Bronchial epithelial cell (primary cell): ENCODE measurements at regions not wholly inside any gene's neighbourhood (a gene's known extent, or its start where the extent isn't known, plus 50 kb on each side); places are given as distances from the start of the nearest gene placed in this dataset.

ENCODE experiments used
- DNase-seq: peaks from one replicate; pipeline ENCODE4 v3.0.0-alpha.2; 2010; ENCODE audit warnings: low read depth
- FAIRE-seq: peaks from 2 replicates; lab custom pipeline; 2011; peaks lifted over from hg19 to GRCh38; lab: Jason Lieb, UNC
- H3K27me3 ChIP-seq: 2 replicates; pipeline ENCODE4 v1.5.1; 2011; ENCODE audit warnings: low read length; ENCODE audit not compliant: control insufficient read depth, insufficient read depth
- H3K36me3 ChIP-seq: 2 replicates; pipeline ENCODE4 v1.5.1; 2011; ENCODE audit warnings: low read length; ENCODE audit not compliant: control insufficient read depth, insufficient read depth
- H3K4me3 ChIP-seq: 2 replicates; pipeline ENCODE4 v1.5.1; 2011; ENCODE audit warnings: mild to moderate bottlenecking, low read depth, low read length, control low read depth
- CTCF ChIP-seq: IDR thresholded peaks from 2 replicates; pipeline ENCODE4 v1.5.1; 2011; ENCODE audit warnings: mild to moderate bottlenecking, moderate library complexity, low read length, control low read depth, inconsistent platforms; ENCODE audit not compliant: insufficient read depth, severe bottlenecking

DNA sequence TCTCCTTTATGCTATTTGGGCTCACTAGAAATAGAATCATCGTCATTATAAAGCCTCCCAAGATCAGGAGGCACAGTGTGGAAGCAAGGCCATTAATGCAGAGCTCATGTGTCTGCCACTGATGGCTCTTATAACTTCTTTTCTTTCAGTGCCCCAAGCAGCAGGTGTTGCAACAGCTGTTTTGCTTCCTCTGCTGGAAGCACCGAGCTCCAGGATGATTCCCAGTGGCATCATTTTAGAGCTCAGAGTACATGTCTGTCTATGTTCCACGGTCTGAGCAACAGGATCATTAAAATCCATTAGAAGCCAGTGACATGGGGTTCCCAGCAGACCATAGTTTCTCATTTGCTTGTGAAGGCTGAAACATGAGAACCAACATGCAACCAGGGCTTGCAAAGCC lies 803.0 kb upstream of the FAT3 start:
- no peaks in the 10 kb centered on the region for H3K27me3 ChIP-seq
- no peak for TF ChIP-seq CTCF
- DNase-seq (no peak), FAIRE-seq (no peak)
- H3K36me3 ChIP-seq = no peaks in the 10 kb centered on the region
- no peak overlapping the region for H3K4me3 ChIP-seq

DNA sequence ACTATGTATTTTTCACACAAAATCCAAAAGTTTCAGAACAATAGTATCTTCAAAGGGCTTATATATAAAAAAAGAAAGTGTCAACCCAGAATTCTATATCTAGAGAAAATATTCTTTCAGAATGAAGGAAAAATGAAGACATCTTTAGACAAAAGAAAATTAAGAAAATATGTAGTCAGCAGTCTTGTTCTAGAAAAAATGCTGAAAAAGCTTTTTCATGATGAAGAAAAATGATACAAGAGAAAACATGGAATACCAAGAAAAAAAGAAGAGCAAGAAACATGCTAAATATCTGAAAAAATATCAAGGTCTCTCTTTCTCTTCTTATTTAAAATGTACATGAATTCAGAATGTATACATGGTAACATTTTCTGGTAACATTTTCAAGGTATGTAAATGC lies 816.8 kb upstream of the FAT3 start:
- Histone ChIP-seq H3K27me3 (no peaks in the 10 kb centered on the region), H3K36me3 (no peaks in the 10 kb centered on the region), H3K4me3 (no peak overlapping the region)
- no peak for DNase-seq
- TF ChIP-seq CTCF = no peak
- FAIRE-seq = no peak

GRCh38 chr11:91406009-91406408 lies 818.6 kb upstream of the FAT3 start:
- no peak overlapping the region for H3K4me3 ChIP-seq
- no peak for TF ChIP-seq CTCF
- H3K27me3 ChIP-seq = no peaks in the 10 kb centered on the region
- DNase-seq = no peak
- no peaks in the 10 kb centered on the region for H3K36me3 ChIP-seq
- no peak for FAIRE-seq

GRCh38 chr11:91404344-91404743 lies 820.3 kb upstream of the FAT3 start:
- no peaks in the 10 kb centered on the region for H3K27me3 ChIP-seq
- FAIRE-seq (no peak), DNase-seq (no peak)
- no peak overlapping the region for H3K4me3 ChIP-seq
- TF ChIP-seq CTCF = no peak
- H3K36me3 ChIP-seq = no peaks in the 10 kb centered on the region

DNA sequence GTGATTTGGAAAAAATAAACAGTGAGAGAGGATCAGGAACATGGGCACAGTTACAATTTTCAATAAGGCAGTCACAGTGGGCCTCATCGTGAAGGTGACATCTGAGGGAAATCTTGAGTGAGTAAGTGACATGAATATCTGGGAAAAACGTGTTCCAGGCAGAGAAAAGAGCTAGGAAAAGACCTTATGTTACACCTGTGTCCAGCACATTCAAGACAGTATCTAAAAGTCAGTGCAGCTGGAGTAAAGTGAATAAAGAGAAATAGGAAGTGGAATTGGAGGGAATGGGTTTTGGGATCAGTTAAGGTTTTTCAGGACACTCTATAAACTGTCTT lies 827.5 kb upstream of the FAT3 start:
- FAIRE-seq (no peak), DNase-seq (no peak)
- Histone ChIP-seq H3K4me3 (no peak overlapping the region), H3K27me3 (no peaks in the 10 kb centered on the region), H3K36me3 (no peaks in the 10 kb centered on the region)
- no peak for TF ChIP-seq CTCF
